ENCODE measurements at regions not wholly inside any gene's neighbourhood (a gene's known extent, or its start where the extent isn't known, plus 50 kb on each side); places are given as distances from the start of the nearest gene placed in this dataset.

DNA sequence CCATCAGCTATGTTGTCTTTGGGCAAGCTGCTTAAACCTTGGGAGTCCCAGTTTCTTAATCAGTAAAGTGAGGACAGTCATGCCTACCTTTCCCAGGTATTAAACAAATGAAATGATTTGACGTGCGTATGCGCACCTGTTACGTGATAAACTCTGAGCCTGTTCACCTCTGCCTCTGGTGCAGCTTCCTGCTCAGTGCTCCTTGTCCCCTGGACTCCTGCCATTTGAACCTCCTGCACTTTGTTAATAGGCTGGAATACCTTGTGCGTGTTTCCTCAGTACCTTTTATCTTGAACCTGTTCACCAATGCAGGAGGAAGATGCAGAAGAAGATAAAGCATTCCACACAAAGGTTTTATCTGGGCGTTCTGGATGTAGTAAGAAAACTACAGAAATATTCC lies 211.9 kb downstream of the CEP135 start:
- TF ChIP-seq CTCF (IDR thresholded peaks at IDR 0.05) = peak in 2 of 6 experiments; percentile 6 to 20
- no peak for TF ChIP-seq POLR2A (IDR thresholded peaks at IDR 0.05)

Measured in Peyer's patch (tissue), 4 donors.